PFSK-1 (cell line): ENCODE measurements at regions not wholly inside any gene's neighbourhood (a gene's known extent, or its start where the extent isn't known, plus 50 kb on each side); places are given as distances from the start of the nearest gene placed in this dataset.

ENCODE experiments used
- FOXP2 ChIP-seq: optimal IDR thresholded peaks from 2 replicates; pipeline ENCODE3; 2011; ENCODE audit warnings: borderline replicate concordance, control low read depth, inconsistent platforms; ENCODE audit not compliant: insufficient read depth; ENCODE audit errors: extremely low read length, extremely low read depth
- POLR2AphosphoS5 ChIP-seq: IDR thresholded peaks from 2 replicates; pipeline ENCODE4 v1.6.1; 2012; ENCODE audit warnings: low read depth, mild to moderate bottlenecking, control low read depth, low read length, moderate library complexity
- REST ChIP-seq, 2 experiments: IDR thresholded peaks; 2 replicates each; pipeline versions ENCODE4 v1.6.1 to v1.8.0; 2011 to 2012; ENCODE audit warnings: low read depth in 2 of 2, low read length in 2 of 2, control low read depth in 1 of 2, inconsistent platforms in 1 of 2, mild to moderate bottlenecking in 1 of 2, moderate library complexity in 1 of 2; ENCODE audit not compliant: insufficient read depth in 1 of 2
- SIN3A ChIP-seq: IDR thresholded peaks from 2 replicates; pipeline ENCODE4 v1.6.1; 2012; ENCODE audit warnings: mild to moderate bottlenecking, low read length, moderate library complexity, borderline replicate concordance; ENCODE audit not compliant: insufficient read depth
- TAF1 ChIP-seq: IDR thresholded peaks from 2 replicates; pipeline ENCODE4 v1.6.1; 2012; ENCODE audit warnings: low read length, control low read depth, borderline replicate concordance; ENCODE audit not compliant: insufficient read depth

- TF ChIP-seq FOXP2 (no peak), SIN3A (no peak), TAF1 (no peak), POLR2AphosphoS5 (no peak)
Measured at GRCh38 chr4:114358901-114359300, 239.7 kb upstream of the UGT8 start.

DNA sequence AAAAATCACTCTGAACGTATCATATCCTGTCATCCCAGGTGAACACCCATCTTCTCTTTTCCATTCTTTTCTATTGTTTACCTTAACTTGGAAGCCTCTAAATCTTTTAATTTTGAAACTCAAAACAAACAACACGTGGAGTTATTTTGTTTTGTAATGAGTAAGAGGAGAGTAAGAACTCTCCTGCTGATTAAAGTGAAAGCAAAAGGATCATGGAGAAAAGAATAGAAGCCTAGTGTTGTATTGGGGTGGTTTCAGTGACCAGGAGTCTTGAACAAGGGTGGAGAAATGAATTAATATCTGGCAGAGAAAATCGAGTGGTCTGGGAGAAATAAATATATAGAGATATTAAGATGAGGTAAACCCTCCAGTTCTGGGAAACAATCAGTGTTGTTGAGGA is 237.4 kb upstream of the UGT8 start:
- no peak for TF ChIP-seq SIN3A
- no peak for TF ChIP-seq POLR2AphosphoS5
- TF ChIP-seq FOXP2 = no peak
- TF ChIP-seq TAF1 = no peak

- TF ChIP-seq REST (IDR thresholded peaks at IDR 0.05; ENCODE audit: insufficient read depth in 1 of 2, low read depth in 2 of 2, low read length in 2 of 2) (no peak), TAF1 (no peak), FOXP2 (no peak), POLR2AphosphoS5 (no peak), SIN3A (no peak)
Measured at GRCh38 chr4:114364857-114365256, 233.8 kb upstream of the UGT8 start.

- no peak for TF ChIP-seq REST (IDR thresholded peaks at IDR 0.05; ENCODE audit: insufficient read depth in 1 of 2, low read depth in 2 of 2, low read length in 2 of 2)
Measured at GRCh38 chr4:114365591-114365990, 233.0 kb upstream of the UGT8 start.

DNA sequence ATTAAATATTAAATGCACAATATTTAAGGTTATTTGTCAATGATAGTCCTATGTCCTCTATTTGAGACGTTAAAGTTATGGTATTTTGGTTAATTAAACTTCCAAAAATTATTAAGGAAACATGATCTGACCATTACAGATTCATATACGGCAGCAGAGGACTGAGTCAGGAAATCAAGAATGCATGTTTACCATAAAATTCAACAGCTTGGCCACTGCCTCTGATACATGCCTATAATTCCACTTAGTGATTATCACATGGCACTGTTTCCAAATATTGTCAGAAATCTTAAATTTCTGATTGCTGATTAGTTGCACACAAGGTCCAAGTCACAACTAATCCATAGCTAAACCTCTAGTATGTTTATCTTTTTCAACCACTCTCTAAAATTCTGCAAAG is 232.2 kb upstream of the UGT8 start:
- no peak for TF ChIP-seq FOXP2
- no peak for TF ChIP-seq REST (IDR thresholded peaks at IDR 0.05; ENCODE audit: insufficient read depth in 1 of 2, low read depth in 2 of 2, low read length in 2 of 2)
- no peak for TF ChIP-seq TAF1
- no peak for TF ChIP-seq SIN3A
- no peak for TF ChIP-seq POLR2AphosphoS5

- TF ChIP-seq POLR2AphosphoS5 (no peak), REST (IDR thresholded peaks at IDR 0.05; ENCODE audit: insufficient read depth in 1 of 2, low read depth in 2 of 2, low read length in 2 of 2) (no peak)
Measured at GRCh38 chr4:114368751-114369150, 229.9 kb upstream of the UGT8 start.
